Fibroblast of lung (primary cell): ENCODE measurements at regions not wholly inside any gene's neighbourhood (a gene's known extent, or its start where the extent isn't known, plus 50 kb on each side); places are given as distances from the start of the nearest gene placed in this dataset.
A peak's percentile ranks its signal among the peaks of the same experiment; 100 is the strongest.

ENCODE experiments used
- DNase-seq, 2 donors: peaks; one replicate each; pipeline versions ENCODE4 v3.0.0 to v3.0.0-alpha.2; 2010; ENCODE audit warnings: low read depth in 2 of 2
- H2AFZ ChIP-seq: 2 replicates; pipeline ENCODE4 v1.5.1; 2012; ENCODE audit warnings: low read length, control low read depth, inconsistent platforms
- H3K27ac ChIP-seq: 2 replicates; pipeline ENCODE4 v1.5.1; 2011; ENCODE audit warnings: low read length, control low read depth; ENCODE audit not compliant: insufficient read depth
- H3K27me3 ChIP-seq: 2 replicates; pipeline ENCODE4 v1.5.1; 2011; ENCODE audit warnings: mild to moderate bottlenecking, low read length; ENCODE audit not compliant: control insufficient read depth, insufficient read depth
- H3K36me3 ChIP-seq: 2 replicates; pipeline ENCODE4 v1.5.1; 2011; ENCODE audit warnings: low read length; ENCODE audit not compliant: control insufficient read depth, insufficient read depth
- H3K4me1 ChIP-seq: 2 replicates; pipeline ENCODE4 v1.5.1; 2011; ENCODE audit warnings: low read length; ENCODE audit not compliant: control insufficient read depth, insufficient read depth; ENCODE audit errors: extremely low read depth
- H3K4me2 ChIP-seq: 2 replicates; pipeline ENCODE4 v1.5.1; 2011; ENCODE audit warnings: low read length, control low read depth; ENCODE audit not compliant: insufficient read depth; ENCODE audit errors: extremely low read depth
- H3K4me3 ChIP-seq, 4 experiments: fragments of 200-600 bp in 1 of 4; sonication (generic) in 1 of 4; replicated peaks in 1 of 4; 2 replicates each; pipeline ENCODE4 v1.5.1; 2011 to 2016; ENCODE audit warnings: low read length in 4 of 4, low read depth in 3 of 4, mild to moderate bottlenecking in 3 of 4, control low read depth in 2 of 4, inconsistent platforms in 1 of 4, mixed read lengths in 1 of 4; ENCODE audit not compliant: insufficient read depth in 1 of 4; ENCODE audit errors: control extremely low read depth in 1 of 4
- H3K79me2 ChIP-seq: 2 replicates; pipeline ENCODE4 v1.5.1; 2012; ENCODE audit warnings: mild to moderate bottlenecking, low read length, inconsistent platforms; ENCODE audit not compliant: control insufficient read depth, insufficient read depth
- H3K9ac ChIP-seq: 2 replicates; pipeline ENCODE4 v1.5.1; 2011; ENCODE audit warnings: mild to moderate bottlenecking, low read length, control low read depth; ENCODE audit not compliant: insufficient read depth
- H3K9me3 ChIP-seq: 2 replicates; pipeline ENCODE4 v1.5.1; 2012; ENCODE audit warnings: low read depth, low read length; ENCODE audit not compliant: control insufficient read depth, insufficient read depth
- H4K20me1 ChIP-seq: 2 replicates; pipeline ENCODE4 v1.5.1; 2011; ENCODE audit warnings: low read length; ENCODE audit not compliant: control insufficient read depth, insufficient read depth; ENCODE audit errors: extremely low read depth
- CTCF ChIP-seq, 2 donors: IDR thresholded peaks in 1 of 2; conservative IDR thresholded peaks in 1 of 2; 1 replicate in 1 of 2; 2 replicates in 1 of 2; pipeline ENCODE4 v1.5.1; 2011 to 2012; ENCODE audit warnings: low read length in 2 of 2, control low read depth in 1 of 2, inconsistent platforms in 1 of 2, low read depth in 1 of 2, mild to moderate bottlenecking in 1 of 2
- EZH2 ChIP-seq: IDR thresholded peaks from 2 replicates; pipeline ENCODE4 v1.5.1; 2012; ENCODE audit warnings: low read length, control low read depth, mild to moderate bottlenecking; ENCODE audit errors: missing control alignments

GRCh38 chr3:27591312-27592210 is 107.4 kb upstream of the SLC4A7 start:
- H3K36me3 ChIP-seq, result no peaks in the 10 kb centered on the region
- H2AFZ ChIP-seq, result peak overlapping the region; percentile 27
- H3K9ac ChIP-seq, result no peak overlapping the region
- no peaks in the 10 kb centered on the region for H4K20me1 ChIP-seq
- DNase-seq, result peak in 1 of 2 donors; percentile 65
- no peaks in the 10 kb centered on the region for H3K9me3 ChIP-seq
- no peaks in the 10 kb centered on the region for H3K27me3 ChIP-seq
- no peak overlapping the region for H3K4me2 ChIP-seq
- no peak for TF ChIP-seq CTCF (conservative IDR thresholded peaks at IDR 0.05 in 1 of 2, IDR thresholded peaks at IDR 0.05 in 1 of 2; ENCODE audit: low read depth in 1 of 2, low read length in 2 of 2)
- TF ChIP-seq EZH2, result no peak
- H3K79me2 ChIP-seq, result no peaks in the 10 kb centered on the region
- peaks cover 6% of the 10 kb centered on the region for H3K4me1 ChIP-seq
- H3K27ac ChIP-seq, result no peak overlapping the region
- H3K4me3 ChIP-seq, result no peak overlapping the region

GRCh38 chr3:27590437-27591298 is 106.5 kb upstream of the SLC4A7 start:
- Histone ChIP-seq H3K4me3 (no peak overlapping the region), H3K27ac (peak overlapping the region; percentile 10), H3K9me3 (no peaks in the 10 kb centered on the region), H3K36me3 (no peaks in the 10 kb centered on the region), H3K9ac (no peak overlapping the region), H4K20me1 (no peaks in the 10 kb centered on the region), H3K4me2 (peak overlapping the region; percentile 30), H3K27me3 (no peaks in the 10 kb centered on the region), H3K79me2 (no peaks in the 10 kb centered on the region), H2AFZ (peak overlapping the region; percentile 27), H3K4me1 (peaks cover 6% of the 10 kb centered on the region)
- DNase-seq, result peak; percentile 33 to 75
- no peak for TF ChIP-seq EZH2
- no peak for TF ChIP-seq CTCF (conservative IDR thresholded peaks at IDR 0.05 in 1 of 2, IDR thresholded peaks at IDR 0.05 in 1 of 2; ENCODE audit: low read depth in 1 of 2, low read length in 2 of 2)

- H3K4me2 ChIP-seq, result no peak overlapping the region
- DNase-seq, result peak in 1 of 2 donors; percentile 80
- H3K79me2 ChIP-seq, result no peaks in the 10 kb centered on the region
- H3K36me3 ChIP-seq, result no peaks in the 10 kb centered on the region
- no peak overlapping the region for H3K9ac ChIP-seq
- H2AFZ ChIP-seq, result no peak overlapping the region
- TF ChIP-seq CTCF (conservative IDR thresholded peaks at IDR 0.05 in 1 of 2, IDR thresholded peaks at IDR 0.05 in 1 of 2; ENCODE audit: low read depth in 1 of 2, low read length in 2 of 2) (no peak), EZH2 (no peak)
- H3K27ac ChIP-seq, result no peak overlapping the region
- H3K4me1 ChIP-seq, result peaks cover 6% of the 10 kb centered on the region
- H3K27me3 ChIP-seq, result no peaks in the 10 kb centered on the region
- H3K4me3 ChIP-seq, result no peak overlapping the region
- no peaks in the 10 kb centered on the region for H3K9me3 ChIP-seq
- H4K20me1 ChIP-seq, result no peaks in the 10 kb centered on the region
Observed at GRCh38 chr3:27589795-27590194, 105.6 kb upstream of the SLC4A7 start.
